ENCODE measurements at regions not wholly inside any gene's neighbourhood (a gene's known extent, or its start where the extent isn't known, plus 50 kb on each side); places are given as distances from the start of the nearest gene placed in this dataset.

DNA sequence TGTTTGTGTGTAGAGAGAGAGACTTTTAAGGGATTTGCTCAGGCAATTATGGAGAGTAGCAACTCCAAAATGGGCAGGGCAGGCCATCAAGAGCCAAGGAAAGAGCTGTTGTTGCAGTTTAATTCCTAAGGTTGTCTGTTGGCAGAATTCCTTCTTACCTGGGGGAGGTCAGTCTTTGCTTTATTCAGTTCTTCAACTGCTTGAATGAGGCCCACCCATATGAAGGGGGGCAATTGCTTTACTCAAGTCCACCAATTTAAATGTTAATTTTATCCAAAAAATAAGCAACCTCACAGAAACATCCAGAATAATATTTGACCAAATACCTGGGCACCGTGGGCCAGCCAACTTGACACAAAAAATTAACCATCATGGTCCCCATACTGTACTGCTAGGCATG is 137.7 kb upstream of the KLHL25 start:
- no peak overlapping the region for H3K4me3 ChIP-seq (ENCODE audit: control insufficient read depth, low read depth, low read length)
- TF ChIP-seq, protein P1, sequence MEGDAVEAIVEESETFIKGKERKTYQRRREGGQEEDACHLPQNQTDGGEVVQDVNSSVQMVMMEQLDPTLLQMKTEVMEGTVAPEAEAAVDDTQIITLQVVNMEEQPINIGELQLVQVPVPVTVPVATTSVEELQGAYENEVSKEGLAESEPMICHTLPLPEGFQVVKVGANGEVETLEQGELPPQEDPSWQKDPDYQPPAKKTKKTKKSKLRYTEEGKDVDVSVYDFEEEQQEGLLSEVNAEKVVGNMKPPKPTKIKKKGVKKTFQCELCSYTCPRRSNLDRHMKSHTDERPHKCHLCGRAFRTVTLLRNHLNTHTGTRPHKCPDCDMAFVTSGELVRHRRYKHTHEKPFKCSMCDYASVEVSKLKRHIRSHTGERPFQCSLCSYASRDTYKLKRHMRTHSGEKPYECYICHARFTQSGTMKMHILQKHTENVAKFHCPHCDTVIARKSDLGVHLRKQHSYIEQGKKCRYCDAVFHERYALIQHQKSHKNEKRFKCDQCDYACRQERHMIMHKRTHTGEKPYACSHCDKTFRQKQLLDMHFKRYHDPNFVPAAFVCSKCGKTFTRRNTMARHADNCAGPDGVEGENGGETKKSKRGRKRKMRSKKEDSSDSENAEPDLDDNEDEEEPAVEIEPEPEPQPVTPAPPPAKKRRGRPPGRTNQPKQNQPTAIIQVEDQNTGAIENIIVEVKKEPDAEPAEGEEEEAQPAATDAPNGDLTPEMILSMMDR (IDR thresholded peaks at IDR 0.05; ENCODE audit: control insufficient read depth, insufficient read depth, low read depth, low read length, missing control alignments) = no peak
- no peak for DNase-seq (ENCODE audit: low read depth)

DNA sequence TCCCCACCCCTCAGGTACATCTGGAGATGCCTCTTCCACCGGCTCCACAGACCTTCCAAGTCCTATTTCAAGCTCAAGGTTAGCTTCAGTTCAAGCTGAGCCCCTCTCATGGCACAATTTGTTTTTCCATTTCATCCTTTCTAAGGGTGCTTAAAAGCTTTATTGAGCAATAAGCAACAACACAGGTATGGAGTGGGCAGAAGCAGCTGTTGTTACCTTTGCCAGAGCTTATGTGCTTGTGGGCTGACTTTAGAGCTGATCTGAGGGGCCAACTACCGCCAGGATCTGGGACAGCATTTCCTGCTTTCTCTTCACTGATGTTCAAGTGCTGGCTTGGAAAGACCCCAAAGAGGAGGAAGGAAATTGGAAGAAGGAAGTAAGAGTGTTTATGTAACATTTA is 140.0 kb upstream of the KLHL25 start:
- DNase-seq (ENCODE audit: low read depth) = no peak
- TF ChIP-seq, protein P1 (IDR thresholded peaks at IDR 0.05; ENCODE audit: control insufficient read depth, insufficient read depth, low read depth, low read length, missing control alignments) = no peak
- no peak overlapping the region for H3K4me3 ChIP-seq (ENCODE audit: control insufficient read depth, low read depth, low read length)

DNA sequence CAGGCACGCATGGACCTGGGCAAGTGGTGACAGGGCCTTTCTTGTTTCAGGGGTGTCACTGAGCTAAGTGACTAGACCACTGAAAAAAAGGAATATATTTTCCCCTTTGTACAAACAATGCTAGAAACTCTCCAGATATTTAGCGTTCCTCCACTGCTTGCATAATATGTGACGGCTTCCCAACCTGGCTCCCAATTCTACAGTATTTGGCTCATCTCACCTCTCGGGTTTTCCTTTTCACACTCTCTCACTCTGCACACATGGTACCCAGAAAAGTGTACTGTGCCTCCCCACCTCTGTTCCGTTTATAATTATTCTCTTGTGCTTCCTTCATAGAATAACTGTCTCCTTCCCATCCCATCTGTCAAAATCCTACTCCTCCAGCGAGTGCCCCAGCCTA is 140.5 kb upstream of the KLHL25 start:
- TF ChIP-seq, protein P1 (IDR thresholded peaks at IDR 0.05; ENCODE audit: control insufficient read depth, insufficient read depth, low read depth, low read length, missing control alignments) = no peak
- DNase-seq (ENCODE audit: low read depth) = no peak
- no peak overlapping the region for H3K4me3 ChIP-seq (ENCODE audit: control insufficient read depth, low read depth, low read length)

DNA sequence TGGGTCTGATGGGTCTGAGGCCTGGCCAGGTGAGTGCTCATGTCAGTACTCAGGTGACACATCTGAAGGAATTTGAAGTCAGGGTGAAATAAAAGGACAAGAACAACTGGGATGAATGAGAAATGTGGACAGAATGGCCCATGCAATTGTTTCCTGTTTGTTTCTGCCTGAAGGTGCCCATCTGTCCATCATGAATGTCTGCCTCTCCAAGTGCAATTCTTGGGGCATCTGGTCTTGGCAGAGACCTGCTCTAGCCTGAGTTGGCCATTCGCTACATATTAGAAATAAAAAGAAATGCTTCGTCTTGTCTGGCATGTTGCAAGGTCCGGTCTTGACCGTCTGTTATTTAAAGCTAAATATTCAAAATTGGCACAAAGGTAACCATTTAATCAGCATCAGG is 142.0 kb upstream of the AGBL1 start:
- H3K4me3 ChIP-seq (ENCODE audit: control insufficient read depth, low read depth, low read length) = no peak overlapping the region
- TF ChIP-seq, protein P1 (IDR thresholded peaks at IDR 0.05; ENCODE audit: control insufficient read depth, insufficient read depth, low read depth, low read length, missing control alignments) = no peak
- DNase-seq (ENCODE audit: low read depth) = no peak

DNA sequence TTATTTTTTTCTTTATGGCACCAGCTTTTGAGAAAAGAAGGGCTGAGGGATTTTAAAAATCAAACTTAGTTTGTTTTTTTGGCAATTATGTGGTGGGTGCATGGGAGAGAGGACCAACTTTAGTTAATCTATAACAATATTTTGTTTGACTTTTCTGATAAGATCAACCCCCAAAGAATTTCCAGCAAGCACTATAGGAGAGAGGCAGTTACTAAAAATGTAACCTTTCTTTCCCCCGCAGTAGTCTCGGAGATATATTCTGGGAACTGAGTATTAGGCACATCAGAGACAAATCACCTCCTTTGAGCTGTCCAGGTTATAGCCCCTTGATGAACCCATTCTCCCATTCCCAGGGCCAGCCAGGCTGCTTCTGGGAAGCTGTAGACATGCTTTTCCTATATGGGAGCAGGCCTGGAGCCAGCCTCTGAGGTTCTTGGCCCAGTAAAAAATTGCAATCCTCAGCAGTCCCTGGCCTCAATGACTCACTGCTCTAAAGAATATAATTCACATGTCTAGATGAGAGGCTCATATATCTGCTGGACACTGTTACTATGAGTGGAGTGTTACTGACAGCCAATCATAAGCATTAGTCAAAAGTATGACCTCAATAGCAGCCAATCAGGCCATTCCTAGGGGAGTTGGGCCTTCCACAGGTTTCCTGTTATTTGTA is 138.3 kb upstream of the AGBL1 start:
- DNase-seq (ENCODE audit: low read depth) = no peak
- TF ChIP-seq, protein P1 (IDR thresholded peaks at IDR 0.05; ENCODE audit: control insufficient read depth, insufficient read depth, low read depth, low read length, missing control alignments) = no peak
- H3K4me3 ChIP-seq (ENCODE audit: control insufficient read depth, low read depth, low read length) = no peak overlapping the region

DNA sequence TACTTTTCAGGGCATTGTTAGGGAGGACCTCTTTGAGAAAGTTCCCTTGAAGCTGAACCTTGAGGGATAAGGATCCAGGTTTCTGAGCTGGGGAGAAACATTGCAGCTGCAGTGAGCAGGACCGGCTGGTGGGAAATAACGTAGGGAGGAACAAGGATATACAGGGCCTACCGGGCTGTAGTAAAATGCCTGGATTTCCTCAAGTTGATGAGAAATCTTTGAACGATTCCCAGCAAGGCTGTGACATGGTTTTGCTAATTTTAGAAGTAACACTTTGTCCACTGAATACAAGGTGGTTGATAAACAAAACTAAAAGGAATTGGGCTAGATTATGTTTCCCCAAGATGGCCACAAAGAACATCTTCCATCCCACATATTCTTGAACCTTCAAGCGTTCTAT is 137.0 kb upstream of the AGBL1 start:
- TF ChIP-seq, protein P1 (IDR thresholded peaks at IDR 0.05; ENCODE audit: control insufficient read depth, insufficient read depth, low read depth, low read length, missing control alignments) = no peak
- no peak for DNase-seq (ENCODE audit: low read depth)
- H3K4me3 ChIP-seq (ENCODE audit: control insufficient read depth, low read depth, low read length) = no peak overlapping the region
